Progenitor cell of endocrine pancreas (in vitro differentiated cells): ENCODE measurements at regions not wholly inside any gene's neighbourhood (a gene's known extent, or its start where the extent isn't known, plus 50 kb on each side); places are given as distances from the start of the nearest gene placed in this dataset.

Source experiments
- DNase-seq: peaks from one replicate; pipeline ENCODE4 v3.0.0; 2021; ENCODE audit warnings: low spot score; ENCODE audit not compliant: unreplicated experiment
- H3K27ac Mint-ChIP-seq: 2 replicates; pipeline ENCODE4 v1.8.0; 2021; ENCODE audit warnings: mild to moderate bottlenecking, moderate library complexity, mixed read lengths
- H3K27me3 Mint-ChIP-seq: 2 replicates; pipeline ENCODE4 v1.8.0; 2021; ENCODE audit warnings: mixed read lengths
- H3K36me3 Mint-ChIP-seq: 2 replicates; pipeline ENCODE4 v1.8.0; 2022; ENCODE audit warnings: mixed read lengths; ENCODE audit not compliant: insufficient read depth
- H3K4me1 Mint-ChIP-seq: 2 replicates; pipeline ENCODE4 v1.8.0; 2021; ENCODE audit warnings: low read depth, mixed read lengths
- H3K4me3 Mint-ChIP-seq: 2 replicates; pipeline ENCODE4 v1.8.0; 2021; ENCODE audit warnings: low read depth, mild to moderate bottlenecking, moderate library complexity, mixed read lengths
- H3K9me3 Mint-ChIP-seq: 2 replicates; pipeline ENCODE4 v1.8.0; 2021; ENCODE audit warnings: low read depth, mixed read lengths
- TF ChIP-seq, protein P1 (sequence below): fragments of 200-600 bp; sonication (generic); IDR thresholded peaks from one replicate; pipeline ENCODE4 v1.5.0; 2021; ENCODE audit warnings: antibody characterized with exemption, mild to moderate bottlenecking; ENCODE audit not compliant: unreplicated experiment

DNA sequence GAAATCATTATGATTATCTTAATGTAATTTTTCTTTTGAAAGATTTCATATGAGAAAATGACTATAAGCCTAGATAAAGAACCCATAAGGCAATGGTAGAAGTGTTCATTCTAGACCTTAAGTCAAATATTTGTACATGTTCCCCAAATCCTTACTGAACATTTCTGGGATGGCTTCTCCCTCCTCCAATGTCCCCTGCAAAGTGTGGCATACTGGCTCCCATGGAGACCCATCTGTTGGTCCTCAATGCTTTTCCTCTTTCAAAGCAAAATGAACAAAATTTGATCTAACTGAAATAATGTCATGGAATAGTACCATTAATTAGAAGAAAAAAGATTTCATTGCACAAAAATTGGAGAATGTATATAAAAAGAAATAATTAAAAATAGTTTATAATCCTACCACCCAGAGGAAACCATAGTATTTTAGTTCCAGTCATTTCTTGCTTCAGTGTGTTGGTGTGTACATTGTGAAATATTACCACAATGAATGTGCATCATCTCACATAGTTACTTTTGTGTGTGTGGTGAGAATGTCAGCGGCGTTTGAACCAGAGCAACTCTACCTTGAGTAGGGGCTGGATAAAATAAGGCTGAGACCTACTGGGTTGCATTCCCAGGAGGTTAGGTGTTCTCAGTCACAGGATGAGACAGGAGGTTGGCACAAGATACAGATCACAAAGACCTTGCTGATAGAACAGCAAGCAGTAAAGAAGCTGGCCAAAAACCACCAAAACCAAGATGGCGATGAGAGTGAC, 181.3 kb downstream of the UXS1 start:
- DNase-seq: no peak
- Mint-ChIP-seq H3K27me3 (no peaks in the 10 kb centered on the region), H3K27ac (no peak overlapping the region), H3K36me3 (no peaks in the 10 kb centered on the region), H3K4me1 (no peaks in the 10 kb centered on the region), H3K4me3 (no peak overlapping the region), H3K9me3 (peaks cover 10% of the 10 kb centered on the region)
- TF ChIP-seq, protein P1, sequence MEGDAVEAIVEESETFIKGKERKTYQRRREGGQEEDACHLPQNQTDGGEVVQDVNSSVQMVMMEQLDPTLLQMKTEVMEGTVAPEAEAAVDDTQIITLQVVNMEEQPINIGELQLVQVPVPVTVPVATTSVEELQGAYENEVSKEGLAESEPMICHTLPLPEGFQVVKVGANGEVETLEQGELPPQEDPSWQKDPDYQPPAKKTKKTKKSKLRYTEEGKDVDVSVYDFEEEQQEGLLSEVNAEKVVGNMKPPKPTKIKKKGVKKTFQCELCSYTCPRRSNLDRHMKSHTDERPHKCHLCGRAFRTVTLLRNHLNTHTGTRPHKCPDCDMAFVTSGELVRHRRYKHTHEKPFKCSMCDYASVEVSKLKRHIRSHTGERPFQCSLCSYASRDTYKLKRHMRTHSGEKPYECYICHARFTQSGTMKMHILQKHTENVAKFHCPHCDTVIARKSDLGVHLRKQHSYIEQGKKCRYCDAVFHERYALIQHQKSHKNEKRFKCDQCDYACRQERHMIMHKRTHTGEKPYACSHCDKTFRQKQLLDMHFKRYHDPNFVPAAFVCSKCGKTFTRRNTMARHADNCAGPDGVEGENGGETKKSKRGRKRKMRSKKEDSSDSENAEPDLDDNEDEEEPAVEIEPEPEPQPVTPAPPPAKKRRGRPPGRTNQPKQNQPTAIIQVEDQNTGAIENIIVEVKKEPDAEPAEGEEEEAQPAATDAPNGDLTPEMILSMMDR: no peak

DNA sequence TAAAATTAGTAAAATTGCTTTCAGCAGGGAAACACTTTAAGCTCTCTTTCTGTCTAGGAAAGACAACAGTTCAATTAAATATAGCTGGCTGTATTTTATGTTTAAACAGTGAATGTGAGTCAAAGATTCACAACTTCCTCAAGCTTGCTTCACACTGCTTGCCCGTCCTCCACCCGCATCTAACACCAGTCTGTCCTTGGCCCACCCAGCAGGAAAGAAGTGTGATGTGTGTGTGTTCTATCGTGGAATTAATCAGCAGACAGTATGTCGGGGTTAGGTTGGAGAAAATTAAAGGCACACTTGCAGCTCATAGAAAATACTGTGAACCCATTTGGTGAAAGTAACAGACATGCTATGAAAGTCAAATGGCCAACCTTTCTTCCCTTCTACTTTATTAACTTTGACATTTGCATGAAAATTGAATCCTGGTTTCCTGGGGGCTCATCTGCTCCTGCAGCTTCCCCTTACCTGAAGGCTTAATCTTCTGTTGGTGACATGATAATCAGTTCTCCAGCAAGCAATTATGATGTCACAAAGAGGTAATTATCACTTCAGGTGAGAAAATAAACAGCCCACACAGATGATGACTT, 182.0 kb downstream of the UXS1 start:
- TF ChIP-seq, protein P1: no peak
- Mint-ChIP-seq H3K9me3 (peaks cover 13% of the 10 kb centered on the region), H3K27me3 (no peaks in the 10 kb centered on the region), H3K4me3 (no peak overlapping the region), H3K27ac (no peak overlapping the region), H3K36me3 (no peaks in the 10 kb centered on the region), H3K4me1 (no peaks in the 10 kb centered on the region)
- no peak for DNase-seq

DNA sequence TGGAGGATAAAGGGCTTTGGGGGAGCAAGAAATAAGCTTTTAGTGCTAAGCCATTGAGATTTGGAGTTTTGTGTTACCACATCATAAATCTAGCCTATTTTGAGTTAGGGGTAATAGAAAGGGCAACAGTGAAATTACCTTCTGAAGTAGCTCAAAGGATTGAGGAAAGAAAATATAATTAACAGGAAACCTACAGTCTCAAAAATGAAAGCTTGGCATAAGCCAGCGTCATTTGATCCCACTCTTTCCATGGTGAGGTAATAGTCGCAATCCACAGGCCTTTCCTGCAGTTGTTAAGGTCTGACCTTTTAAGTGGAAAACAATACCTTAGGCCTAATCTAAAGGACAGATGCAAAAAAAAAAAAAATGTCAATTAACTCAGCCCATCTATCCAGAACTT, 182.7 kb downstream of the UXS1 start:
- H3K9me3 Mint-ChIP-seq: peaks cover 21% of the 10 kb centered on the region
- no peaks in the 10 kb centered on the region for H3K27me3 Mint-ChIP-seq
- TF ChIP-seq, protein P1: no peak
- H3K36me3 Mint-ChIP-seq: peaks cover 2% of the 10 kb centered on the region
- no peak for DNase-seq
- H3K27ac Mint-ChIP-seq: no peak overlapping the region
- H3K4me1 Mint-ChIP-seq: no peaks in the 10 kb centered on the region
- H3K4me3 Mint-ChIP-seq: no peak overlapping the region

DNA sequence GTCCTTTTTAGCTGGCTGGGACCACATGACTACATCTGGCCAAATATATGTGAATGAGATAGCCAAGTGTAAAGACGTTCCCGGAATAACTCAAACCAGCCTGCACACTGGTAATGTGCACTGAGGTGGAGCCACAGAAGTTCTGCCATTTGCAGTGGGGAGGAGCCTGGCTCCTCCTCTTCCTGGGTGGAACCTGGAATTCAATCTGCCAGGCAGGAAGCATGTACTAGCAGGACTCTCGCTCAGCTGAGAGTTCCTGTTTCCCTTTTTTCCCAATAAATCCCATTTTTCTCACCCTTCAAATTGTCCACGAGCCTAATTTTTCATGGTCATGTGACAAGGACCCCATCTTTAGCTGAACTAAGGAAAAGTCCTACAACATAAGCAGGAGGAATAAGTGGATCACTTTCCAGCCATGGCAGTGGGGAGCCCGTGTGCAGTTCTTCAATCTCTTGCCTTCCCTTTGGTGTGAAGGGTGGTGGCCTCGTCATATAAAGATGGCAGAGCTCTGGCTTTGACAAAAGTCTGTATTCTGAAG, 183.2 kb downstream of the UXS1 start:
- no peak overlapping the region for H3K4me3 Mint-ChIP-seq
- H3K4me1 Mint-ChIP-seq: no peaks in the 10 kb centered on the region
- H3K27me3 Mint-ChIP-seq: no peaks in the 10 kb centered on the region
- H3K27ac Mint-ChIP-seq: no peak overlapping the region
- peaks cover 26% of the 10 kb centered on the region for H3K9me3 Mint-ChIP-seq
- no peak for DNase-seq
- TF ChIP-seq, protein P1: no peak
- H3K36me3 Mint-ChIP-seq: peaks cover 2% of the 10 kb centered on the region

DNA sequence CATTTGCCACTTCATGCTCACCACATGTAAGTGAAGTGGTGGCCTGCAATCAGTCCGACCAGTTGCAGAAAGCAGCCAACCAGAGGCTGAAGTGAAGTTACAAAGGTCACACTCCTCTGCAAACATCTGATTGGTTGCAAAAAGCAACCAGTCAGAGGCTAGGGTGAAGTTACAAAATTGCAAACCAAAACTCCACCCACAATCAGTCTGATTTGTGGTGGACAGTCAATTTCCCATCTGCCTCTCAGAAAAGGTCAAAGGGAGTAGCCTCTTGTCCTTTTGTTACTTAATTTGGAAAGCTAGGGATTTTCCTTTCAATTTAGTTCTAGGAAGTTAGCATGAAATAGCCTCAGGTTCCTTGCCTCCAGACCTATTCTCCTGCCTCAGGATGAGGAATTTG, 185.0 kb downstream of the UXS1 start:
- peaks cover 36% of the 10 kb centered on the region for H3K9me3 Mint-ChIP-seq
- no peak overlapping the region for H3K27ac Mint-ChIP-seq
- H3K4me1 Mint-ChIP-seq: no peaks in the 10 kb centered on the region
- H3K27me3 Mint-ChIP-seq: no peaks in the 10 kb centered on the region
- H3K4me3 Mint-ChIP-seq: no peak overlapping the region
- TF ChIP-seq, protein P1: no peak
- H3K36me3 Mint-ChIP-seq: peaks cover 5% of the 10 kb centered on the region
- DNase-seq: no peak
